Tibial nerve (tissue), 4 donors: ENCODE measurements at regions not wholly inside any gene's neighbourhood (a gene's known extent, or its start where the extent isn't known, plus 50 kb on each side); places are given as distances from the start of the nearest gene placed in this dataset.

Experiments
- CTCF ChIP-seq, 5 experiments: fragments of 200-600 bp in 3 of 5; fragments of 450-650 bp in 2 of 5; sonication (generic) in 3 of 5; IDR thresholded peaks; one replicate each; pipeline ENCODE4 v1.5.1; 2016 to 2019; ENCODE audit warnings: antibody characterized with exemption in 5 of 5, mild to moderate bottlenecking in 3 of 5, moderate library complexity in 2 of 5
- EP300 ChIP-seq, 2 donors: sonication (generic); formaldehyde crosslinking; IDR thresholded peaks; one replicate each; pipeline ENCODE4 v1.6.1; 2017; ENCODE audit warnings: antibody characterized with exemption in 2 of 2, mild to moderate bottlenecking in 1 of 2
- POLR2A ChIP-seq, 2 donors: fragments of 450-650 bp; IDR thresholded peaks; one replicate each; pipeline ENCODE4 v1.6.1; 2017; ENCODE audit warnings: antibody characterized with exemption in 2 of 2, mild to moderate bottlenecking in 2 of 2, moderate library complexity in 2 of 2

- TF ChIP-seq POLR2A (IDR thresholded peaks at IDR 0.05) = no peak
- no peak for TF ChIP-seq CTCF (IDR thresholded peaks at IDR 0.05)
- no peak for TF ChIP-seq EP300 (IDR thresholded peaks at IDR 0.05)
These were observed 1123.7 kb upstream of the PABPC4L start for GRCh38 chr4:135325264-135325663.
